Spleen (tissue), 7 donors: ENCODE measurements at regions not wholly inside any gene's neighbourhood (a gene's known extent, or its start where the extent isn't known, plus 50 kb on each side); places are given as distances from the start of the nearest gene placed in this dataset.

Experiments
- POLR2A ChIP-seq, 3 donors: fragments of 450-650 bp; IDR thresholded peaks; one replicate each; pipeline ENCODE4 v1.5.1; 2017; ENCODE audit warnings: antibody characterized with exemption in 3 of 3, mild to moderate bottlenecking in 1 of 3
- POLR2AphosphoS5 ChIP-seq, 3 donors: sonication (generic); formaldehyde crosslinking; IDR thresholded peaks; one replicate each; pipeline ENCODE4 v1.5.1; 2017; ENCODE audit warnings: antibody characterized with exemption in 3 of 3
- TF ChIP-seq, protein P1 (sequence below), 11 experiments: fragments of 200-600 bp in 7 of 11; fragments of 450-650 bp in 4 of 11; sonication (generic) in 4 of 11; IDR thresholded peaks in 8 of 11; conservative IDR thresholded peaks in 3 of 11; 1 replicate in 7 of 11; 2 replicates in 4 of 11; pipeline versions ENCODE4 v1.4.0 to v1.8.0; 2016 to 2021; ENCODE audit warnings: antibody characterized with exemption in 11 of 11, inconsistent platforms in 4 of 11, mild to moderate bottlenecking in 1 of 11
- donor health status: DM: no; HTN: no; CAD: no; lungs with moderate emphysema.
- donor health status: DM: no; HTN: no; CAD: no.
- donor health status: DM: no; HTN: no; CAD: no.

GRCh38 chr7:12756821-12757220 is 69.4 kb downstream of the ARL4A start:
- TF ChIP-seq POLR2A (IDR thresholded peaks at IDR 0.05) (no peak), POLR2AphosphoS5 (IDR thresholded peaks at IDR 0.05) (no peak)
- TF ChIP-seq, protein P1, sequence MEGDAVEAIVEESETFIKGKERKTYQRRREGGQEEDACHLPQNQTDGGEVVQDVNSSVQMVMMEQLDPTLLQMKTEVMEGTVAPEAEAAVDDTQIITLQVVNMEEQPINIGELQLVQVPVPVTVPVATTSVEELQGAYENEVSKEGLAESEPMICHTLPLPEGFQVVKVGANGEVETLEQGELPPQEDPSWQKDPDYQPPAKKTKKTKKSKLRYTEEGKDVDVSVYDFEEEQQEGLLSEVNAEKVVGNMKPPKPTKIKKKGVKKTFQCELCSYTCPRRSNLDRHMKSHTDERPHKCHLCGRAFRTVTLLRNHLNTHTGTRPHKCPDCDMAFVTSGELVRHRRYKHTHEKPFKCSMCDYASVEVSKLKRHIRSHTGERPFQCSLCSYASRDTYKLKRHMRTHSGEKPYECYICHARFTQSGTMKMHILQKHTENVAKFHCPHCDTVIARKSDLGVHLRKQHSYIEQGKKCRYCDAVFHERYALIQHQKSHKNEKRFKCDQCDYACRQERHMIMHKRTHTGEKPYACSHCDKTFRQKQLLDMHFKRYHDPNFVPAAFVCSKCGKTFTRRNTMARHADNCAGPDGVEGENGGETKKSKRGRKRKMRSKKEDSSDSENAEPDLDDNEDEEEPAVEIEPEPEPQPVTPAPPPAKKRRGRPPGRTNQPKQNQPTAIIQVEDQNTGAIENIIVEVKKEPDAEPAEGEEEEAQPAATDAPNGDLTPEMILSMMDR (IDR thresholded peaks at IDR 0.05 in 8 of 11, conservative IDR thresholded peaks at IDR 0.05 in 3 of 11): no peak
